NCI-H1436 treated with DMSO at 0.1 percent for 48 hours (cell line): ENCODE measurements at regions not wholly inside any gene's neighbourhood (a gene's known extent, or its start where the extent isn't known, plus 50 kb on each side); places are given as distances from the start of the nearest gene placed in this dataset.
A peak's percentile ranks its signal among the peaks of the same experiment; 100 is the strongest.

Source experiments
- DNase-seq: peaks from one replicate; lab custom pipeline; 2025; lab: John Stamatoyannopoulos, UW

DNA sequence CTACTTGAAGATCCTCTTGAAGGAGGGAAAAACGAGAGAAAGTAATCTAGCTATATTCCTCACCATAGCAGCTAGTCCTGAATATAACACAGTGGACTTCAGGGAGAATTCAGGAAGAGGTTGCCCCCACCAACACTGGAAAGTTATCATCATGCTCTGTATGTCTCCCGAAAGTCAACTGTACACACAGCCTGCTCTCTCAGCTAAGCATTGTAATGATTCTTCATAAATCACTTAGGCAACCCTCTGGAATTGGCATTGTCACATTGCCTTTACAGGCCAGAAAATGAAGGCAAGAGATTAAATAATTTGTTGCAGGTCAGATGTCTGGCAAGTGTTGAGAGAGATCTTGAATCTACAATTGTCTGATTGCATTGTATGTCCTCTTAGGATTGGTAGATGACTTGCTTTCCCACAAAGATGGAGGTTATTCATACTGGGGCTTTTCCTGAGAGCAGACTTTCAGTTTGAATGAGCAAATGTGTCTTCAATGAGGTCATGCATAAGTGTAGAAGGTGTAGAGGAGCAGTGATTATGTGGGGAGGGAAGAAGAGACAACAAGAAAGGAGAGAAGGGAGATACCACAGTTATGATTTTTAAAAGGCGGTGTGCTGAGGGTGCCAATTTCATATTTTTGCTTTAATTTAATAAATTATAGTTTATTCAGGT lies 667.2 kb downstream of the DCDC2C start:
- DNase-seq, result no peak

DNA sequence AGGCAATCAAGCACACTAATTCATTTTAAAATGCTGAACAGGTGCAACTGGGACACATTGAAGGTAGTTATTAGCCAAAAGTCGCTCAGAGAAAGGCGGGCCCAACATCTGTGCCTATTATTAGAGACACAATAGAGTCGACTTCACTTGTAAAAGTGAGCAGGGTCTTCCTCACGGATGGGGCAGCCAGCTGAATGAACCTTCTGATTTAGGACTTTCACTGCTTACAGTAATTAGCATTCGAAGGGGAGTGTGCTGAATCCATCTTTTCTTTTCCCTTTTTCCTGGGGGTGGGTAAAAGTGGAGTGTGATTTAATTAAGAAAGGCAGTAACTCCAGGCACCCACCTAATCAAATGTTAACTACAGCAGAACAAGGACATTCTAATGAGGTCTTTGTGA lies 677.7 kb downstream of the DCDC2C start:
- peak; percentile 92 for DNase-seq

DNA sequence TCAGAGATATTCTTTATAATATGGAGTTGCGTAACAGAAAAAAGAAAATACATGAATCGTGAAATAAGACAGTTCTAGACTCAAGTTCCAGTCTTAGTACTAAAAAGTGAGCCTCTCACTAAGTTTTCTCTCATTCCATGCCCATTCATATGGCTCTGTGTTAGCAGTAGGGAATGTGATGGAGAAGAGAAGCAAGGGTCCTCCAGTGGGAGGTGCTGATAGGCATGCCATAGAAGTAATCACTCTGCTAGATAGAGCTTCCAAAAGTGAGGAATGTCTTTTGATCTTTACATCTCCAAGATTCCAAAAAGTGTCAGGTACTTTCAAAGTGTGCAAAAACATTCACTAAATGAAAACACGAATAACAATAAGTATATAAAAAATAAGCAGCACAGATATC lies 678.4 kb downstream of the DCDC2C start:
- DNase-seq, result no peak

DNA sequence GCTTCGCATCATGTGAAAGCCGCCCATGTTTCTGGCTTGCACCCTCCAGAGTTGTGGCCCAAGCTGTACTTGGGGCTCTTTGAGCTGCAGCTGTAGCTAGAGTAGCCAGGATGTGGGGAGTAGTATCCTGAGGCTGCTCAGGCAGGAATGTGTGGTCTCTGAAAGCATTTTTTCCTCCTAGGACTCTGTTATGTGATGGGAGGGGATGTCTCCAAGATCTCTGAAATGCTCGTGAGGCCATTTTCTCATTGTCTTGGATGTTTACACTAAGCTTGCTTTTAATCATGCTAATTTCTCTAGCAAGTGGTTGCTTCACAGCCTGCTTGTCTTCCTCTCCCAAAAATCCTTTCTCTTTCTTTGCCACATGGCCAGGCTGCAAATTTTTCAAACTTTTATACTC lies 687.6 kb downstream of the DCDC2C start:
- no peak for DNase-seq

DNA sequence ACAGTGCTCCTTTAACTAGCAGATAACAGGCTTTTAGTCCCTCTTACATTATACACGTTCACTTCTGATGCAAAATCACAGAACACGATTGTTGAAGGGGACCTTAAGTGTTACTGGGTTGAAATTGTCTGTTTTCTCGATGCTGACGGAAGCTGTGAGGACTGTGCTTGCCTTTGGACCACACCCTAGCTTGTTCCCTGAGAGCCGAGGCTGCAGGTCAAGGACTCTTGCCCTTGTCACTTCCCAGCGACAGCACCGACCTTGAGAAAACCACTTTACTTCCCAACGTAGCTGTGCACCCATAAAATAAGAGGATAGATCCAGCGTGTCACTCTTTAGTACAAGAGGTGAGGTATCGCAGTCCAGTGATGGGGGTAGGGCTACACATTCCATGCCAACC lies 701.0 kb downstream of the DCDC2C start:
- DNase-seq, result no peak

DNA sequence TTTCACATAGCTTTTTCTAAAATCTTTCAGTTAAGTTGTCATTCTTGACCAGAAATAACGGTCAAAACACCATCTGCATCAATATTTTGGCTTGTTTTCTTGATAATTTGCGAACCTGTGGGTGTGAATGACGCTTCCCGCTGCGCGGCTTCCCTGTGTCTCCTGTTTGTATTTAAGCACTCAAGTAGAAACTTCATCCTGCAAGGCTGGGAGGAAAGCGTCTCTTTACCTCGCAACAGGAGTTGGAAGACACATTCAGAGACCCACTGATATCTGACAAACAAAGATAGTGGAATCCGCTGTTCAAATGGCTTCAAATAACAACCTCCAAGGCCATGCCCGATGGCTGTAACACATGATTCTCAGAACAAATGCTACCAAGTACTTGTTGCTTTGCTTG lies 704.9 kb downstream of the DCDC2C start:
- no peak for DNase-seq

DNA sequence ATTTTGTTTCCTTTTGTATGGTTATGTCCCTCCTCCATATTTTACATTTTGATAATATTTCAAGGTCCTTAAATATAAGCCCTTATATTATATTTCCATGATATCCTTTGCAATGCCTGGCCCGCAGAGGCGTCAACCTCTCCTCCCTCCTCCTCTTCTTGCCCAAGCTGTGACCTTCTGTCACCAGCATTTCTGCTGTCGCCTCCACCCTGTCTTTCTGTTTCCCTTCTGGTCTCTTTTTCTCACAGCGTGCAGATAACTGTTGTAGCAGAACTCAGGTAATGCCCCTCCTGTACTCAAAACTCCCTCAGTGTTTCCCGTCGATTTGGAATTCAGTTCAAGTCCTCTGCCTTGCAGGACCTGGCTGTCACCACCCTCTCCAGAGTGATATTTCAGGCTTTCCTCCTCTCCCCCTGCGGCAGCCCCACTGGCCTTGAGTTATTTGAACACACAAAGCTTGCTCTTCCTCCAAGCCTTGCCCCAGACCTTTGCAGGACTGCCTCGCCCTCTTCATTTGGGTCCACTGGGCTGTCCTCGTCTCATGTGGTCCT lies 709.3 kb downstream of the DCDC2C start:
- DNase-seq, result no peak

DNA sequence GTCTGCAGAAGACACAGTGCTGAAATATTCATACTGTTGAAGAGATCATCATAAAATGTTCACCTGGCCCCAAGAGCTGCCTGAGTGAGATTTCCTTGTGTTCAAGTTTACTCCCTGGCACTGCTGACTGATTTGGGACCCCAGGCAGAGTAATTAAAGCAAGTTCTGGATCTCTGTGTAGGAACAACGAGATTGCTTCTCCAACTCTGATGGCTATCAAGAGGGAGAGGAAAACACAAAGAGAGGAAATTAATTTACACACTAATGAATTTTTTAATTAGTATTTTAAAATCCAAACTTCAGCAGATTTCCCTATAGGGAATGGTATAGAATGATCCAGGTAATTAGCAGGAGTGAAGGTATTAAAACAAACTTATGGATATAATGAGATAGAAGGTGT lies 711.8 kb downstream of the DCDC2C start:
- no peak for DNase-seq

DNA sequence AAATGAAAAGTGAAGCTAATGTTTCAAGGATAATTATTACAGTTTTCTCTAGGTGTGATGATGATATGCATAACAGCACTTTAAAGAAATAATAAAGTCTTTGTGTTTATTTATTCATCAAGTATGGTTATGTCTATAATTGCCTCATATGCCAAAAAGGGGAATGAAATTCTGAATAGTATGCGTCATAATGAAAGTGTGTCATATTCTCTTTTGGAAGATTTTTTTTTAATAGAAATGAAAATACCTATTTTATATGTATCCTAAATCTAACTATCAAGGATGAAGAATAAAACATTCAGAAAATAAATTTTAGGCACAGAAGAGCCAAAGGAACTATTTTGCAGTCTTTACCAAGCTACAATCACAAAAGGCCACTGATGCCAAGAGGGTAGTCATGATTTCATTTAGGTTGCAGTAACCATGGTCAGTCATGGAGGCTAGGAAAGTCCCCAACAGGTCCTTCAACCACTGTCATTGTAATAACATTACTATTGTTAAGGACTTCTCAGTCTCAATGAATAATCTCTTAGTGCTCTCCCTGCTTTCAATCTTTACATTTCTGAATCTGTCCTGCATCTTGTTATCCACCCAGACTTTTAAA lies 712.5 kb downstream of the DCDC2C start:
- DNase-seq, result no peak

DNA sequence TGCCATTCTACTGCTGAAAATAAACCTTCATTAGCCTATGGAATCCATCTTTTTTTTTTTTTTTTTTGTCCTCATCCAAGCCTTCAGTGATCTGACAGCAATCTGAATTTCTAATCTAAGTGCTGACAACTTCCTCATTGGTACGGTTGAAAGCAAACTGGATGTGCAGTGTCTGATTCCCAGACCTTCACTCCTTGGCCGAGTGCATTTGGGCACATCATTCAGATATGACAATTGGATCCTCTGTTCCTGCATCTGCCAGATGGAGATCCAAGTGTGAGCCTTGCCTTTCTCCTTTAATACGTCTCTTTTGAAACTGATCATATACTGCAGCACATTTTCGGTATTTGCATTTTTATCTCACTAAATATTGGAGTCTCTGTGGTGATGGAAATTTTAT lies 713.1 kb downstream of the DCDC2C start:
- DNase-seq, result no peak

DNA sequence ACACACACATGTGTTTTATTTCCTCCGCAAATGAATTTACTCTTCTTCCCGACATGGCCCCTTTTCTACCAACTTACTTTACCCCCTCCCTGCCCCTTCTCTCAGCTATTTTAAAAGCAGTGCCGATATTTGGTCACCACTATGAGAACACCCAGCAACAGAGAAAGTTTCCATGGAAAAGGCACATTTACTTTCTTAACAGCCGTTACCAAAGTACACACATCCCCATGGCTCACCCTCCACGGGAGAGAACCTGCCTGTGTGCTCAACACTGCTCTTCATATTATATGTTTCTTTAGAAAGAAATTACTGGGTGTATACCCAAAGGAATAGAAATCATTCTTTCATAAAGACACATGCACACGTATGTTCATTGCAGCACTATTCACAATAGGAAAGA lies 714.4 kb downstream of the DCDC2C start:
- DNase-seq, result no peak

DNA sequence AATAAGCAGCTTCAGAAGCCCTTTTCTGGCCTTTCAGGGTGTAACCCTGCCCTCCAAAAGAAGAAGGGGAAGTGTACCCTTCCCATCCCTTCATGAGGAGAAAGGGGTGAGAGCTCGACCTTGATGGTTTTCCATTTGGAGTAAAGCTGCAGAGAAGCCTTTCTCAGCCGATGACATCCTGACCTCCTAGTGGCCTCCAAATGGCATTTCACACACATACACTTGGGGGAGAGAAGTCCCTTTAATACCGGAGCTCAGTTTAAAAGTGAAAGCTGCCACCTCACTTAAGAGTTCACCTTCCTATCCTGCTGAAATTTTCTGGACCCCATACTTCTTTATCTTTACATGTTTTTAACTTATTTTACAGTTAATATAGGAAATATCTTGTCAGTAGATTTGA lies 716.7 kb downstream of the DCDC2C start:
- DNase-seq, result no peak

DNA sequence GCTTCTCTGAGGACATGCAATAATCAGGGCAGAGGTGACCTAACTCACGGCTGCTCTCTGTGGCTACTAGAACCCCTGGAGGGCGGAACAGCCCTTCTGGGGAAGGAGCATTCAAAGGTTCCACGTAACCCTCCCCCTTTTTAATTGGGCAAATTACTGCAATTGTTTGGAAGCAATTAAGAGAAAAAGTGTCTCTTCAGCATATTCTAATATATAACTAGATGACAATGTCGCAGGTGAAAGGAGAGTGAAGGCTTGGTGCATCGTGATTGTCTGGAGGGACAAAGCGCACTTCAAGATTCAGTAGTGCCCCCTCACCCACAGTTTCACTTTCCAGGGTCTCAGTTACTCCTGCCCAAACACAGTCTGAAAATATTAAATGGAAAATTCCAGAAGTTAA lies 720.8 kb downstream of the DCDC2C start:
- DNase-seq, result no peak

DNA sequence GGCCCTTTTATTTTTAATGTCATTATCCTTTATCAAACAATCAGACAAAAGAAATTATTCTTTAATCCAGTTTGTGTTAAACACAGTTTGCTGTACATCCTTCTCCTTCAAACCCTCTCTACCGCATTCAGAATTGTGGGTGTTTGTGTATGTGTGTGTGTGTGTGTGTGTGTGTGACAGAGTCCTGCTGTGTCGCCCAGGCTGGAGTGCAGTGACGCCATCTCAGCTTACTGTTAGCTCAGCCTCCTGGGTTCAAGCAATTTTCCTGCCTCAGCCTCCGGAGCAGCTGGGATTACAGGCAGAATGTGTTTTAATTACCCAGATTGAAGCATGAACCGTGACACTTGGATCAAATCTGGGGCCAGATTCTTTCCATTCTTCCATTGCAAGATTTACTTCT lies 723.7 kb downstream of the DCDC2C start:
- no peak for DNase-seq

DNA sequence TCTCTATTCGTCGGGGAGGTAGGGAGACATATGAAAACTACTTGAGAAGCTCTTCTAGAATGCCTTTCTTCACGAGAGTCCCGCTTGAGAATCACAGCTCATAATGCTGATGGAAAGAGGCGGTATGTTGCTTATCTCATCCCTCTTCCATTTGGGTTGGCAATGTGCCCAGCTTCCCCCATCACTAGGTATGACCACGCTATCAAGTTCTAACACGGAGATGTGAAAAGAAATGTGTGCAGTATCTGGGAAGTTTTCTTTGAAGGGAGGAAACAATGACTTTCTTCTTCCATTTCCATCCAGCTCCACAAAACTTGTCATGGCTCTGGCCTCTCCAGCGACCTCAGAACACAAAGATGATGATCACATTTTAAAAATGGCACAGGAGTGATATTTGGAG lies 742.4 kb downstream of the DCDC2C start:
- no peak for DNase-seq

DNA sequence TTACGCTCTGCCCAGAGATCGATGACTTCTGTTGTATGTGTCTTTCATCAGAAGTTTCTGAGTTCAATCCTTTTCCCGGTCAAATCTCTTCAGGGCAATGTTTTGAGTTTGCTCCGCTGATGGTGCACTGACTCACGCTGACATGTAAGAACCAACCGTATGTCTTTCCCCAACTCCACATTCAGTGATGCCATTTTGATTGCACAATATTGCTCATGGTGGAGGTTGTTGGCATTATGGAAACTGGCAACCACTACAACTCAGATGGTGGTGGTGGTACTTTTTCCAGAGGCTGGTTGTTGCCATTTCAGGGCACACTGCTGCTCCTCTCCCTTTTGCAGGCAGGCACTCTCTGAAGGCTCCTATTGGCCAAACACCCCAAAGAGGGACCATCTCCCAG lies 751.5 kb downstream of the DCDC2C start:
- no peak for DNase-seq

DNA sequence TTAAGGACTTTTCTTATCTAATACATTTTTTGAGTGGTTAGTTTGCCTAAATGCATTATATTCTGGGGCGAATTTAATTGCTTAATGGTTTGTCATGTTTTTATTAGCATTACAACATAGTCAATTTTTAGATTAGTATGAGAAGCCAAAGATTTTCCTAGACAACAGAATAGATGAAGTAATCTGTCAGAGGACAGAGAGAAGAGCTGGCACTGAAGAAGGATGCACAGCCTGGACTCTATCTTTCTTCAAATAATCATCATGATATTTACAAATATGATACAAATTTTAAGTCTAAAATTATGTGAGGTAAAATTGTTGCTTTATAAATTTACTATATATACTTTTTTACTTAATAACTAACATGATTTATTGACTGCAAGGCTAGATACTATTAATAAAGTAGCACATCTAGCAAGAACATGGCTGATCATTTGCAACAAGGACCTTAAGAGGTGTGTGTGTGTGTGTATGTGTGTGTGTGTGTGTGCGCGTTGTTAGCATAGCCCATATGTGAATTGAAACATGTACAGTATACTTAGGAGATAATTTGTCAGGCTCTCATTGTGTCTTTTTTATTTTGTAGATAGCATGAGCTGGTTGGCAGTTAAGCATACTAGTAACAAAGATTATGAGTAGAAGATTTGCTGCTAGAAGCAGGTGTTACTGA lies 752.2 kb downstream of the DCDC2C start:
- DNase-seq, result no peak

DNA sequence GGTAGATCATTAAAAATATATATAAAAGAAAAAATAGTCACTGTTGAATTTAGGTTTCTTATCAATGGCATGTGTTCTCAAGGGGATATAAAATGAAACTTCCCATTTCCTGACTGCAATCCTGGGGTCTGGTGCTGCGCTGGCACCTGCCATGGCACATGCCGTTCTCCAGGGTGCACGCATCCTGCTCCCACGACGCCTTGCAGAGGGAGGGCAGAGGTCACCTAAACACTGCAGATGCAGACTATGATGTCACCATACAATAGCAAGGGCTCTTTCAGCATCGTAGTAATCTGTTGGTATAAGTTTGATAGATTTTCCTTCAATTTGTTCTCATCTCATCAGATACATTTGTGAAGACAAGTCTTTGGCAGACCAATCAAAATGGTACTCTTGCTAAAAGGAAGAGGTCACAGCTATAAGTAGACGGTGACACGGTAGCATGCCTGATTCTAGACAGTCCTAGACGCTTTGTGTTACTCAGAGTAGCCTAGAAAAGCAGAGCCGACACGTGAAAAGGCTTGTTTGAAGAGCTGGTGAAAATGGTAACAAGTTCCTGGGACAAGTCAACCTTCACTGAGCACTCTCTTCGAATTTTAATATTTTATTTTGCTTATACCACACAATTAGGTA lies 761.4 kb downstream of the DCDC2C start:
- no peak for DNase-seq

DNA sequence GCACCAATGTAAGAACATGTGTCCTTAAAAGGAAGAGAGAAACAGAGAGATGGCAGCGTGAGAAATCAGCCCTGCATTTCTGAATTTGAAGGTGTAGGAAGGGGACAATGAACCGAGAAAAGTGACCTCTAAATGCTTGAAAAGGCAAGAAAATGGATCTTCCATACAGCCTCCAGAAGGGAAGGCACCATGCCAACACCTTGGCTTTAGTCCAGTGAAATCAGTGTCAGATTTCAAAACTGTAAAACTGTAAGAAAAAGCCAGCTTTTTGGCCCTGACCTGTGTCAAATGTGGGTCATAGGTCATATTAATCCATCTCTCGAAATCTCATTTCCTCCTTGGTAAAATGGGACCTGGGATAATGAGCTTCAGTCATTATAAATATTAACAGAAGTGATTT lies 762.3 kb downstream of the DCDC2C start:
- no peak for DNase-seq

DNA sequence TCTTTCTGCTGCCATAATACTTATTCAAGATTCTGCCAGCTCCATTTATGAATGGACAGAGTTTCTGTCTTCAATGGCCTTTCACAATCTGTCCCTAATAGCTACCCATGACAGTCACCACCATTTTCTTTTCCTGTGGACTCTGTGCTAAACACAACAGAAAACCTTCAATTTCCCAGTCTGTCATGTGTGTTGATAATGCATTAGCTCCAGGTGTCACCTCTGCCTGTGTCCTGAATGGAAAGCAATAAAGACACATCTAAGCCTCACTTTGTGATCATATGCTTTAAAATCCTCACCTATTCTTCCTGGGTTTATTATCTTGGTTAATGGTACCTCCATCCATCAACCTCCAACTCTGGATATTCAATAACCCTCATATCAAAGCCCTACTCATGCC lies 772.2 kb downstream of the DCDC2C start:
- no peak for DNase-seq

DNA sequence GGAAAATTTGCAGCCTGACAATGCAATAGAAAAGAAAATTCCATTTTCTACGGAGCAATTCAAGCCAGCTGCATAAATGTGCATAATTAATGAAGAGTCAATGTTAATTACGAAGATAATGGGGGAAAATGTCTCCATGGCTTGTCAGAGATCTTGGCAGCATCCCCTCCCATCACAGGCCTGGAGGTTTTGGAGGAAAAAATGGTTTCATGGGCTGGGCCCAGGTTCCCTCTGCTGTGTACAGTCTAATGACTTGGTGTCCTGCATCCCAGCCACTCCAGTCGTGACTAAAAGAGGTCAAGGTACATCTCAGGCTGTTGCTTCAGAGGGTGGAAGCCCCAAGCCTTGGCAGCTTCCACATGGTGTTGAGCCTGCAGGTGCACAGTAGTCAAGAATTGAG lies 779.7 kb downstream of the DCDC2C start:
- no peak for DNase-seq

DNA sequence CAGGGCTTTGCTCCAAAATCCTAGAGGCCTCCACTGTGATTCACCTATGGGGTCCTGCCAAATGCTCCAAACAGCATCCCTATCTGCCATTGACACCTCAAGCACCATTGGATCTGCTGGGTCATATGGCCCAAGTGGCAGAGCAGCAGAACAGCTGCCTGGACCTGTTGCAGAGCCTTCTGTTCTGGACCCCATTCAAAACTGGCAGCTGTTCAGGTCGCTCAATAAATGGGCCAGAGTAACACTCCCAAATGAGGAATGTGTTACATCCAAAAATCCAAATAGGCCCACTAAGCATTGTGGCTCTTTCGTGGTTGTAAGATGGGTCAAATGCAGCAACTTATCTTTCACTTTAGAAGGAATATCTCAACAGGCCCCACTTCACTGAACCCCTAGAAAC lies 783.6 kb downstream of the DCDC2C start:
- DNase-seq, result no peak
